CD4-positive, alpha-beta T cell (primary cell): ENCODE measurements at regions not wholly inside any gene's neighbourhood (a gene's known extent, or its start where the extent isn't known, plus 50 kb on each side); places are given as distances from the start of the nearest gene placed in this dataset.

Source experiments
- ATAC-seq: fragments of 200-7000 bp; cut with Tn5 transposase; one replicate; pipeline ENCODE4 v1.10.0; 2022; ENCODE audit warnings: mild to moderate bottlenecking; ENCODE audit not compliant: poor library complexity
- CTCF ChIA-PET: fragments of 350-600 bp; sonication (Branson Sonifier 250); formaldehyde crosslinking; loops from one replicate; lab custom pipeline; 2021; ENCODE audit warnings: antibody characterized with exemption, inconsistent platforms; lab: Charles Lee
- POLR2A ChIA-PET: fragments of 350-600 bp; sonication (Branson Sonifier 250); formaldehyde crosslinking; loops from one replicate; lab custom pipeline; 2021; ENCODE audit warnings: antibody characterized with exemption, inconsistent platforms; lab: Charles Lee
- DNase-seq, 14 experiments: peaks; one replicate each; pipeline ENCODE4 v3.0.0-alpha.2; 2013 to 2020; ENCODE audit warnings: mixed read lengths in 2 of 14
- H3K27ac ChIP-seq, 2 donors: one replicate each; pipeline versions ENCODE4 v1.5.1 to v1.7.0; 2013; ENCODE audit warnings: low read length in 2 of 2, low read depth in 1 of 2, mild to moderate bottlenecking in 1 of 2
- H3K27me3 ChIP-seq, 2 experiments: 1 replicate in 1 of 2; 2 replicates in 1 of 2; pipeline versions ENCODE4 v1.6.1 to v1.7.0; 2013; ENCODE audit warnings: low read length in 2 of 2, control low read depth in 1 of 2, mild to moderate bottlenecking in 1 of 2, moderate library complexity in 1 of 2; ENCODE audit not compliant: insufficient read depth in 2 of 2, control insufficient read depth in 1 of 2
- H3K36me3 ChIP-seq: one replicate; pipeline ENCODE4 v1.6.1; 2013; ENCODE audit warnings: low read length, control low read depth; ENCODE audit not compliant: insufficient read depth
- H3K4me1 ChIP-seq: one replicate; pipeline ENCODE4 v1.6.1; 2013; ENCODE audit warnings: low read length, control low read depth; ENCODE audit not compliant: insufficient read depth
- H3K4me3 ChIP-seq: one replicate; pipeline ENCODE4 v1.5.1; 2013; ENCODE audit warnings: mild to moderate bottlenecking, low read length, moderate library complexity
- H3K9me3 ChIP-seq, 2 experiments: 1 replicate in 1 of 2; 2 replicates in 1 of 2; pipeline versions ENCODE4 v1.6.1 to v1.7.0; 2013; ENCODE audit warnings: low read length in 2 of 2, mild to moderate bottlenecking in 2 of 2, control low read depth in 1 of 2, moderate library complexity in 1 of 2; ENCODE audit not compliant: control insufficient read depth in 1 of 2, insufficient read depth in 1 of 2
- H3K27ac Mint-ChIP-seq: one replicate; pipeline ENCODE4 v1.8.0; 2020; ENCODE audit warnings: mixed read lengths
- H3K27me3 Mint-ChIP-seq: one replicate; pipeline ENCODE4 v1.8.0; 2021; ENCODE audit warnings: mixed read lengths
- H3K36me3 Mint-ChIP-seq: one replicate; pipeline ENCODE4 v1.8.0; 2021; ENCODE audit warnings: low read depth, mixed read lengths
- H3K4me1 Mint-ChIP-seq: one replicate; pipeline ENCODE4 v1.8.0; 2021; ENCODE audit warnings: low read depth, mixed read lengths
- H3K4me3 Mint-ChIP-seq: one replicate; pipeline ENCODE4 v1.8.0; 2020; ENCODE audit warnings: mild to moderate bottlenecking, mixed read lengths
- H3K9me3 Mint-ChIP-seq: one replicate; pipeline ENCODE4 v1.8.0; 2020; ENCODE audit warnings: mixed read lengths
- CTCF ChIP-seq: fragments of 200-600 bp; IDR thresholded peaks from one replicate; pipeline ENCODE4 v1.8.0; 2022; ENCODE audit warnings: antibody characterized with exemption, mild to moderate bottlenecking
- intact Hi-C, 2 experiments: fragments of 100-400 bp; cut with DNase I in 1 of 2; cut with micrococcal nuclease in 1 of 2; formaldehyde crosslinking; loops; one replicate each; pipeline versions ENCODE4 v1.15.1 to v1.9.0; 2023 to 2025; cut with DNase I, micrococcal nuclease

- Mint-ChIP-seq H3K27ac (no peak overlapping the region), H3K9me3 (no peaks in the 10 kb centered on the region), H3K4me1 (no peaks in the 10 kb centered on the region), H3K4me3 (no peak overlapping the region), H3K36me3 (no peaks in the 10 kb centered on the region), H3K27me3 (no peaks in the 10 kb centered on the region)
- intact Hi-C loops, result no loop called here
- Histone ChIP-seq H3K36me3 (no peaks in the 10 kb centered on the region), H3K4me3 (no peak overlapping the region), H3K9me3 (peaks cover 0 to 22% of the 10 kb centered on the region in 2 experiments), H3K4me1 (no peaks in the 10 kb centered on the region), H3K27ac (no peak overlapping the region), H3K27me3 (no peaks in the 10 kb centered on the region)
- CTCF ChIA-PET, result no interaction called here
- TF ChIP-seq CTCF, result no peak
- ATAC-seq (no peak), DNase-seq (no peak)
- POLR2A ChIA-PET, result no interaction called here
These were observed 119.8 kb upstream of the IRX2 start for GRCh38 chr5:2871282-2871681.

GRCh38 chr5:2869471-2869870 lies 118.0 kb upstream of the IRX2 start:
- H3K36me3 Mint-ChIP-seq, result no peaks in the 10 kb centered on the region
- no peak overlapping the region for H3K4me3 ChIP-seq
- ATAC-seq (no peak), DNase-seq (no peak)
- H3K4me3 Mint-ChIP-seq, result no peak overlapping the region
- intact Hi-C loops, result no loop called here
- H3K27me3 ChIP-seq, result no peaks in the 10 kb centered on the region
- POLR2A ChIA-PET, result no interaction called here
- no peaks in the 10 kb centered on the region for H3K4me1 Mint-ChIP-seq
- no peak overlapping the region for H3K27ac ChIP-seq
- peaks cover 2% of the 10 kb centered on the region for H3K9me3 Mint-ChIP-seq
- TF ChIP-seq CTCF, result no peak
- no peaks in the 10 kb centered on the region for H3K4me1 ChIP-seq
- no peaks in the 10 kb centered on the region for H3K36me3 ChIP-seq
- CTCF ChIA-PET, result no interaction called here
- peaks cover 0 to 36% of the 10 kb centered on the region in 2 experiments for H3K9me3 ChIP-seq
- H3K27ac Mint-ChIP-seq, result no peak overlapping the region
- H3K27me3 Mint-ChIP-seq, result no peaks in the 10 kb centered on the region

- no peak for ATAC-seq
- H3K4me1 Mint-ChIP-seq, result no peaks in the 10 kb centered on the region
- POLR2A ChIA-PET, result no interaction called here
These were observed 116.0 kb upstream of the IRX2 start for GRCh38 chr5:2867373-2867933.

More at GRCh38 chr5:2867373-2867933, 116.0 kb upstream of the IRX2 start:
- H3K27me3 Mint-ChIP-seq, result no peaks in the 10 kb centered on the region
- no peak overlapping the region for H3K27ac Mint-ChIP-seq
- no peak for TF ChIP-seq CTCF
- H3K9me3 ChIP-seq, result peaks cover 0 to 52% of the 10 kb centered on the region in 2 experiments
- CTCF ChIA-PET, result no interaction called here
- H3K9me3 Mint-ChIP-seq, result peaks cover 2% of the 10 kb centered on the region
- no peaks in the 10 kb centered on the region for H3K36me3 ChIP-seq
- H3K4me1 ChIP-seq, result no peaks in the 10 kb centered on the region
- no peak overlapping the region for H3K4me3 Mint-ChIP-seq
- intact Hi-C loops, result no loop called here
- no peak overlapping the region for H3K4me3 ChIP-seq
- H3K36me3 Mint-ChIP-seq, result no peaks in the 10 kb centered on the region
- no peak overlapping the region for H3K27ac ChIP-seq
- no peaks in the 10 kb centered on the region for H3K27me3 ChIP-seq
- no peak for DNase-seq
